SK-N-SH treated with all-trans-retinoic acid at 6 μM for 48 hours (cell line): ENCODE measurements at regions not wholly inside any gene's neighbourhood (a gene's known extent, or its start where the extent isn't known, plus 50 kb on each side); places are given as distances from the start of the nearest gene placed in this dataset.

Source experiments
- BACH2 ChIP-seq: fragments of 250-450 bp; sonication (Bioruptor Pico); IDR thresholded peaks from 2 replicates; pipeline ENCODE4 v1.9.0; 2021; ENCODE audit warnings: mild to moderate bottlenecking, borderline replicate concordance
- CREB5 ChIP-seq: fragments of 250-450 bp; sonication (Bioruptor Pico); IDR thresholded peaks from 2 replicates; pipeline ENCODE4 v1.5.1; 2020; ENCODE audit warnings: low read depth, mild to moderate bottlenecking, moderate library complexity
- CSDC2 ChIP-seq: fragments of 250-450 bp; sonication (Bioruptor Pico); IDR thresholded peaks from 2 replicates; pipeline ENCODE4 v1.5.0; 2020; ENCODE audit warnings: mild to moderate bottlenecking, moderate library complexity
- ISL1 ChIP-seq: fragments of 250-450 bp; sonication (Bioruptor Pico); IDR thresholded peaks from 2 replicates; pipeline ENCODE4 v2.1.2; 2022; ENCODE audit warnings: mild to moderate bottlenecking, moderate library complexity
- PATZ1 ChIP-seq: fragments of 250-450 bp; sonication (Bioruptor Pico); IDR thresholded peaks from 2 replicates; pipeline ENCODE4 v1.8.0; 2020; ENCODE audit warnings: mild to moderate bottlenecking, moderate library complexity, borderline replicate concordance
- POU6F1 ChIP-seq: fragments of 250-450 bp; sonication (Bioruptor Pico); IDR thresholded peaks from 2 replicates; pipeline ENCODE4 v1.8.0; 2021; ENCODE audit warnings: low read depth, mild to moderate bottlenecking, moderate library complexity, borderline replicate concordance
- RARB ChIP-seq: fragments of 250-450 bp; sonication (Bioruptor Pico); IDR thresholded peaks from 2 replicates; pipeline ENCODE4 v1.8.0; 2021; ENCODE audit warnings: mild to moderate bottlenecking, moderate library complexity
- TCF4 ChIP-seq: fragments of 250-450 bp; sonication (Bioruptor Pico); IDR thresholded peaks from 2 replicates; pipeline ENCODE4 v1.8.0; 2021; ENCODE audit warnings: mild to moderate bottlenecking, moderate library complexity, borderline replicate concordance
- TOX ChIP-seq: fragments of 250-450 bp; sonication (Bioruptor Pico); IDR thresholded peaks from 2 replicates; pipeline ENCODE4 v1.8.0; 2021; ENCODE audit warnings: mild to moderate bottlenecking, moderate library complexity, borderline replicate concordance
- TSHZ2 ChIP-seq: fragments of 250-450 bp; sonication (Bioruptor Pico); IDR thresholded peaks from 2 replicates; pipeline ENCODE4 v1.5.0; 2020; ENCODE audit warnings: mild to moderate bottlenecking, moderate library complexity
- ZC3H10 ChIP-seq: fragments of 250-450 bp; sonication (Bioruptor Pico); IDR thresholded peaks from 2 replicates; pipeline ENCODE4 v1.5.1; 2021; ENCODE audit warnings: mild to moderate bottlenecking, moderate library complexity
- ZFP3 ChIP-seq: fragments of 250-450 bp; sonication (Bioruptor Pico); IDR thresholded peaks from 2 replicates; pipeline ENCODE4 v1.5.0; 2020; ENCODE audit warnings: mild to moderate bottlenecking, moderate library complexity
- ZFP30 ChIP-seq: fragments of 450-650 bp; formaldehyde crosslinking; IDR thresholded peaks from 2 replicates; pipeline ENCODE4 v1.5.0; 2022; ENCODE audit warnings: mild to moderate bottlenecking, moderate library complexity
- ZNF565 ChIP-seq: fragments of 450-650 bp; formaldehyde crosslinking; conservative IDR thresholded peaks from 2 replicates; pipeline ENCODE4 v1.5.0; 2020; ENCODE audit warnings: low read depth, mild to moderate bottlenecking, moderate library complexity

- TF ChIP-seq ISL1 (CRISPR knock-in tag), result no peak
- TF ChIP-seq TOX (CRISPR knock-in tag), result no peak
- no peak for TF ChIP-seq ZNF565 (CRISPR knock-in tag)
- no peak for TF ChIP-seq PATZ1 (CRISPR knock-in tag)
- TF ChIP-seq ZFP30, result no peak
- no peak for TF ChIP-seq TCF4 (CRISPR knock-in tag)
- TF ChIP-seq POU6F1, result no peak
- no peak for TF ChIP-seq ZFP3 (CRISPR knock-in tag)
- TF ChIP-seq ZC3H10 (CRISPR knock-in tag), result no peak
- TF ChIP-seq BACH2 (CRISPR knock-in tag), result no peak
- no peak for TF ChIP-seq CSDC2 (CRISPR knock-in tag)
- TF ChIP-seq CREB5 (CRISPR knock-in tag), result no peak
- no peak for TF ChIP-seq RARB (CRISPR knock-in tag)
- no peak for TF ChIP-seq TSHZ2
Measured at GRCh38 chr6:20033697-20034407, 178.4 kb downstream of the MBOAT1 start.
